ENCODE measurements at regions not wholly inside any gene's neighbourhood (a gene's known extent, or its start where the extent isn't known, plus 50 kb on each side); places are given as distances from the start of the nearest gene placed in this dataset.

- TF ChIP-seq CTCF (IDR thresholded peaks at IDR 0.05), result no peak
- no peak for TF ChIP-seq EZH2 (IDR thresholded peaks at IDR 0.05)
- no peak for TF ChIP-seq EZH2phosphoT487 (IDR thresholded peaks at IDR 0.05)
Observed at GRCh38 chr14:80055226-80055625, 156.1 kb downstream of the DIO2 start.
